ENCODE measurements at regions not wholly inside any gene's neighbourhood (a gene's known extent, or its start where the extent isn't known, plus 50 kb on each side); places are given as distances from the start of the nearest gene placed in this dataset.
"Not testable (repeated sequence)": the region's sequence is repeated elsewhere in the genome, so short reads cannot be mapped to it uniquely, and the experiment has no call there.

- DNase-seq (ENCODE audit: low read depth in 4 of 4, low spot score in 3 of 4), result no peak
These were observed 57.4 kb upstream of the ZBTB20 start for GRCh38 chr3:115204475-115204874.

GRCh38 chr3:115208066-115208750, 61.1 kb upstream of the ZBTB20 start:
- no peak for DNase-seq (ENCODE audit: low read depth in 4 of 4, low spot score in 3 of 4)

- no peak for DNase-seq (ENCODE audit: low read depth in 4 of 4, low spot score in 3 of 4)
These were observed 64.9 kb upstream of the ZBTB20 start for GRCh38 chr3:115211810-115212492.

GRCh38 chr3:115212615-115213014, 65.5 kb upstream of the ZBTB20 start:
- no peak for DNase-seq (ENCODE audit: low read depth in 4 of 4, low spot score in 3 of 4)

GRCh38 chr3:115213052-115213451, 66.0 kb upstream of the ZBTB20 start:
- not testable (repeated sequence) for DNase-seq (ENCODE audit: low read depth in 4 of 4, low spot score in 3 of 4)

- DNase-seq (ENCODE audit: low read depth in 4 of 4, low spot score in 3 of 4), result no peak
These were observed 70.2 kb upstream of the ZBTB20 start for GRCh38 chr3:115217292-115217677.

GRCh38 chr3:115217678-115218451, 70.8 kb upstream of the ZBTB20 start:
- peak; percentile 27 to 48 (median 34) for DNase-seq (ENCODE audit: low read depth in 4 of 4, low spot score in 3 of 4)

- DNase-seq (ENCODE audit: low read depth in 4 of 4, low spot score in 3 of 4), result no peak
These were observed 71.8 kb upstream of the ZBTB20 start for GRCh38 chr3:115218859-115219258.

- no peak for DNase-seq (ENCODE audit: low read depth in 4 of 4, low spot score in 3 of 4)
These were observed 77.6 kb upstream of the ZBTB20 start for GRCh38 chr3:115224687-115225086.

- DNase-seq (ENCODE audit: low read depth in 4 of 4, low spot score in 3 of 4), result no peak
These were observed 79.9 kb upstream of the ZBTB20 start for GRCh38 chr3:115226844-115227445.

GRCh38 chr3:115227461-115227860, 80.4 kb upstream of the ZBTB20 start:
- no peak for DNase-seq (ENCODE audit: low read depth in 4 of 4, low spot score in 3 of 4)

- DNase-seq (ENCODE audit: low read depth in 4 of 4, low spot score in 3 of 4), result no peak
These were observed 81.2 kb upstream of the ZBTB20 start for GRCh38 chr3:115228266-115228665.

- DNase-seq (ENCODE audit: low read depth in 4 of 4, low spot score in 3 of 4), result no peak
These were observed 85.1 kb upstream of the ZBTB20 start for GRCh38 chr3:115232167-115232566.

- DNase-seq (ENCODE audit: low read depth in 4 of 4, low spot score in 3 of 4), result no peak
These were observed 85.9 kb upstream of the ZBTB20 start for GRCh38 chr3:115233021-115233420.

- DNase-seq (ENCODE audit: low read depth in 4 of 4, low spot score in 3 of 4), result no peak
These were observed 89.4 kb upstream of the ZBTB20 start for GRCh38 chr3:115236496-115236895.

- DNase-seq (ENCODE audit: low read depth in 4 of 4, low spot score in 3 of 4), result no peak
These were observed 92.6 kb upstream of the ZBTB20 start for GRCh38 chr3:115239717-115240116.

GRCh38 chr3:115244350-115244749, 97.3 kb upstream of the ZBTB20 start:
- no peak for DNase-seq (ENCODE audit: low read depth in 4 of 4, low spot score in 3 of 4)

GRCh38 chr3:115245438-115245837, 98.3 kb upstream of the ZBTB20 start:
- DNase-seq (ENCODE audit: low read depth in 4 of 4, low spot score in 3 of 4), result no peak

GRCh38 chr3:115245899-115246298, 98.8 kb upstream of the ZBTB20 start:
- DNase-seq (ENCODE audit: low read depth in 4 of 4, low spot score in 3 of 4), result no peak

- no peak for DNase-seq (ENCODE audit: low read depth in 4 of 4, low spot score in 3 of 4)
These were observed 99.5 kb upstream of the ZBTB20 start for GRCh38 chr3:115246461-115247020.

- no peak for DNase-seq (ENCODE audit: low read depth in 4 of 4, low spot score in 3 of 4)
These were observed 101.2 kb upstream of the ZBTB20 start for GRCh38 chr3:115248274-115248673.

All from right renal pelvis (tissue), 4 donors.